CD14-positive monocyte (primary cell): ENCODE measurements at regions not wholly inside any gene's neighbourhood (a gene's known extent, or its start where the extent isn't known, plus 50 kb on each side); places are given as distances from the start of the nearest gene placed in this dataset.
"Not testable (repeated sequence)": the region's sequence is repeated elsewhere in the genome, so short reads cannot be mapped to it uniquely, and the experiment has no call there.

Source experiments
- DNase-seq, 3 donors: peaks; one replicate each; pipeline ENCODE4 v3.0.0-alpha.2; 2011 to 2022
- H2AFZ ChIP-seq: 2 replicates; pipeline ENCODE4 v1.6.0; 2012; ENCODE audit warnings: mild to moderate bottlenecking, low read depth, low read length, inconsistent platforms; ENCODE audit not compliant: insufficient read depth, poor library complexity, severe bottlenecking
- H3K27ac ChIP-seq, 2 donors: 1 replicate in 1 of 2; 2 replicates in 1 of 2; pipeline ENCODE4 v1.5.1; 2012 to 2013; ENCODE audit warnings: low read length in 2 of 2, control low read depth in 1 of 2, inconsistent platforms in 1 of 2, low read depth in 1 of 2, mild to moderate bottlenecking in 1 of 2
- H3K27me3 ChIP-seq, 2 donors: one replicate each; pipeline versions ENCODE4 v1.6.0 to v1.6.1; 2011 to 2013; ENCODE audit warnings: low read length in 2 of 2; ENCODE audit not compliant: control insufficient read depth in 2 of 2, insufficient read depth in 2 of 2
- H3K36me3 ChIP-seq, 2 donors: replicated peaks in 1 of 2; 1 replicate in 1 of 2; 2 replicates in 1 of 2; pipeline versions ENCODE4 v1.5.1 to v1.6.1; 2012 to 2013; ENCODE audit warnings: low read length in 2 of 2, control low read depth in 1 of 2, inconsistent platforms in 1 of 2, mild to moderate bottlenecking in 1 of 2; ENCODE audit not compliant: insufficient read depth in 2 of 2, control insufficient read depth in 1 of 2
- H3K4me1 ChIP-seq, 2 donors: 1 replicate in 1 of 2; 2 replicates in 1 of 2; pipeline versions ENCODE4 v1.5.1 to v1.6.1; 2012 to 2013; ENCODE audit warnings: low read length in 2 of 2, control low read depth in 1 of 2, inconsistent platforms in 1 of 2, mild to moderate bottlenecking in 1 of 2, moderate library complexity in 1 of 2; ENCODE audit not compliant: insufficient read depth in 2 of 2, control insufficient read depth in 1 of 2
- H3K4me2 ChIP-seq: replicated peaks from 2 replicates; pipeline ENCODE3; 2012; ENCODE audit warnings: low read length, moderate library complexity, mild to moderate bottlenecking; ENCODE audit not compliant: poor library complexity, severe bottlenecking; ENCODE audit errors: extremely low read depth
- H3K4me3 ChIP-seq, 3 experiments: fragments of 200-600 bp in 1 of 3; sonication (generic) in 1 of 3; replicated peaks in 1 of 3; 1 replicate in 2 of 3; 2 replicates in 1 of 3; pipeline ENCODE4 v1.5.1; 2011 to 2013; ENCODE audit warnings: low read length in 3 of 3, mild to moderate bottlenecking in 3 of 3, control low read depth in 2 of 3, low read depth in 2 of 3, inconsistent platforms in 1 of 3, moderate library complexity in 1 of 3
- H3K79me2 ChIP-seq: 2 replicates; pipeline ENCODE4 v1.6.0; 2012; ENCODE audit warnings: mild to moderate bottlenecking, control low read depth, inconsistent platforms, low read length, moderate library complexity; ENCODE audit not compliant: insufficient read depth
- H3K9ac ChIP-seq: 2 replicates; pipeline ENCODE4 v1.6.0; 2017; ENCODE audit warnings: low read length, mild to moderate bottlenecking; ENCODE audit not compliant: insufficient read depth, poor library complexity, severe bottlenecking
- H3K9me3 ChIP-seq, 2 donors: replicated peaks in 1 of 2; 1 replicate in 1 of 2; 2 replicates in 1 of 2; pipeline versions ENCODE4 v1.5.1 to v1.6.1; 2012 to 2013; ENCODE audit warnings: low read length in 2 of 2, control low read depth in 1 of 2; ENCODE audit not compliant: control insufficient read depth in 1 of 2, insufficient read depth in 1 of 2
- H4K20me1 ChIP-seq: 2 replicates; pipeline ENCODE4 v1.6.0; 2012; ENCODE audit warnings: mild to moderate bottlenecking, low read length, control low read depth, moderate library complexity; ENCODE audit not compliant: insufficient read depth
- H3K27ac Mint-ChIP-seq, 7 donors: one replicate each; pipeline ENCODE4 v1.8.0; 2020; ENCODE audit warnings: mild to moderate bottlenecking in 7 of 7, mixed read lengths in 7 of 7, moderate library complexity in 6 of 7, inconsistent platforms in 2 of 7
- H3K27me3 Mint-ChIP-seq, 3 donors: one replicate each; pipeline ENCODE4 v1.8.0; 2021 to 2022; ENCODE audit warnings: low read depth in 3 of 3, mild to moderate bottlenecking in 3 of 3, mixed read lengths in 3 of 3, moderate library complexity in 3 of 3, inconsistent platforms in 1 of 3
- H3K36me3 Mint-ChIP-seq, 2 donors: one replicate each; pipeline ENCODE4 v1.8.0; 2020; ENCODE audit warnings: mixed read lengths in 2 of 2, inconsistent platforms in 1 of 2, mild to moderate bottlenecking in 1 of 2
- H3K4me1 Mint-ChIP-seq: one replicate; pipeline ENCODE4 v1.8.0; 2020; ENCODE audit warnings: mild to moderate bottlenecking, mixed read lengths
- H3K4me3 Mint-ChIP-seq, 2 donors: one replicate each; pipeline ENCODE4 v1.8.0; 2020; ENCODE audit warnings: mild to moderate bottlenecking in 2 of 2, mixed read lengths in 2 of 2, moderate library complexity in 1 of 2
- H3K9me3 Mint-ChIP-seq, 7 donors: one replicate each; pipeline ENCODE4 v1.8.0; 2020 to 2022; ENCODE audit warnings: mixed read lengths in 7 of 7, mild to moderate bottlenecking in 6 of 7, moderate library complexity in 6 of 7, inconsistent platforms in 2 of 7
- WGBS: methylation state at CpG from one replicate; pipeline ENCODE4 v1.1.5; 2013; ENCODE audit warnings: missing lambda C conversion rate; ENCODE audit not compliant: insufficient coverage; 5-methylcytosine and 5-hydroxymethylcytosine counted together
- intact Hi-C, 2 donors: fragments of 100-400 bp; cut with micrococcal nuclease; formaldehyde crosslinking; loops; one replicate each; pipeline versions ENCODE4 v1.15.0 to v1.15.1; 2023
- TF ChIP-seq, protein P1 (sequence below): fragments of 200-600 bp; IDR thresholded peaks from one replicate; pipeline ENCODE4 v1.8.0; 2022; ENCODE audit warnings: antibody characterized with exemption, mild to moderate bottlenecking

- H3K27me3 Mint-ChIP-seq, result no peaks in the 10 kb centered on the region
- peaks cover 2% of the 10 kb centered on the region for H3K4me1 Mint-ChIP-seq
- H3K36me3 ChIP-seq, result no peaks in the 10 kb centered on the region
- WGBS, result 100% methylated on average over 1 of the region's 6 CpGs
- no peaks in the 10 kb centered on the region for H3K79me2 ChIP-seq
- DNase-seq, result no peak
- no peak overlapping the region for H3K27ac Mint-ChIP-seq
- peaks cover 6 to 14% of the 10 kb centered on the region in 2 donors for H3K36me3 Mint-ChIP-seq
- H2AFZ ChIP-seq, result no peak overlapping the region
- intact Hi-C loops, result no loop called here
- no peak overlapping the region for H3K4me3 Mint-ChIP-seq
- H3K27ac ChIP-seq, result no peak overlapping the region
- no peak overlapping the region for H3K4me2 ChIP-seq
- H3K9ac ChIP-seq, result no peak overlapping the region
- TF ChIP-seq, protein P1, sequence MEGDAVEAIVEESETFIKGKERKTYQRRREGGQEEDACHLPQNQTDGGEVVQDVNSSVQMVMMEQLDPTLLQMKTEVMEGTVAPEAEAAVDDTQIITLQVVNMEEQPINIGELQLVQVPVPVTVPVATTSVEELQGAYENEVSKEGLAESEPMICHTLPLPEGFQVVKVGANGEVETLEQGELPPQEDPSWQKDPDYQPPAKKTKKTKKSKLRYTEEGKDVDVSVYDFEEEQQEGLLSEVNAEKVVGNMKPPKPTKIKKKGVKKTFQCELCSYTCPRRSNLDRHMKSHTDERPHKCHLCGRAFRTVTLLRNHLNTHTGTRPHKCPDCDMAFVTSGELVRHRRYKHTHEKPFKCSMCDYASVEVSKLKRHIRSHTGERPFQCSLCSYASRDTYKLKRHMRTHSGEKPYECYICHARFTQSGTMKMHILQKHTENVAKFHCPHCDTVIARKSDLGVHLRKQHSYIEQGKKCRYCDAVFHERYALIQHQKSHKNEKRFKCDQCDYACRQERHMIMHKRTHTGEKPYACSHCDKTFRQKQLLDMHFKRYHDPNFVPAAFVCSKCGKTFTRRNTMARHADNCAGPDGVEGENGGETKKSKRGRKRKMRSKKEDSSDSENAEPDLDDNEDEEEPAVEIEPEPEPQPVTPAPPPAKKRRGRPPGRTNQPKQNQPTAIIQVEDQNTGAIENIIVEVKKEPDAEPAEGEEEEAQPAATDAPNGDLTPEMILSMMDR, result no peak
- H4K20me1 ChIP-seq, result no peaks in the 10 kb centered on the region
- no peak overlapping the region for H3K4me3 ChIP-seq
- H3K4me1 ChIP-seq, result peaks cover 0 to under 1% of the 10 kb centered on the region in 2 donors
- H3K9me3 Mint-ChIP-seq, result no peaks in the 10 kb centered on the region
- H3K27me3 ChIP-seq, result no peaks in the 10 kb centered on the region
- no peaks in the 10 kb centered on the region for H3K9me3 ChIP-seq
Measured at GRCh38 chr13:21304256-21304655, 127.8 kb downstream of the MRPL57 start.

DNA sequence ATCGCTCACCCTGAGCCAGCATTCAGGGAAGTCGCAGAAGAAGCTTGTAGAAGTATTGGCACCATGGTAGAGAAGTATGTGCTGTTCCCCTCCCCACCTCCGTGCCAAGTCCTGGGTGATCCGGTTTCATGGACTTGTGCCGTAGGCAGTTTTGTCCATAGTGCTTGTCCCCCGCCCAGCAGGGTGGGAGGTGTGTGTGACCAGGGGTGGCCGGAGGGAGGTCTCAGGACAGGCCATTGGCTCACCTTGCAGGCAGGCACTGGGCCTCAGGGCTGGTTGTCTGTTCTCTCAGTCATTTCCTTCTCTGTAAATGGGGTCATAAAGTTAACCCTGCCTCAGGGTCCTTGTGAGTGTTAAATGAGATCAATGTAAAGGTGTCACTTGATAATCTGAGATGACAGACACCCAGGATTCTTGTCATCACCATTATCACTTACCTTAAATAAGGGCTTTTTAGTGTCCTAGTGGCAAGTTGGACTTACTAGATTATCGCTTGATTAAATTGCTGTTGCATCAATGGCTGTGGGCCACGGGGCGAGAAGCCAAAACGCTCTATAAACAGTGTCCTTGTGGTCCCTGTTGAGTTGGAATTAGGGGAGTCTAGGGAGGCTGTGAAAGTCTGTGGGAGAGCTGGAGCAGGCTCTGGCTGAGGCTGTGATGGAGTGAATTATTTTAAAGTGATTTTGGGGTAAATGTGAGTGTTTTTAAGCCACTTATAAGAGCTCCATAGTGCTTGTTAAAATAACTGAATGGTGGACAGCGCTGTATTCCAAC lies 130.0 kb downstream of the MRPL57 start:
- H3K27ac ChIP-seq, H4K20me1 ChIP-seq, H3K27me3 Mint-ChIP-seq, H3K79me2 ChIP-seq, H3K9ac ChIP-seq, H2AFZ ChIP-seq, H3K4me3 ChIP-seq, H3K9me3 ChIP-seq, H3K36me3 ChIP-seq, H3K4me1 ChIP-seq, DNase-seq, intact Hi-C loops, H3K4me2 ChIP-seq, H3K9me3 Mint-ChIP-seq, H3K4me1 Mint-ChIP-seq, H3K4me3 Mint-ChIP-seq, H3K27me3 ChIP-seq: not testable (repeated sequence)
- H3K36me3 Mint-ChIP-seq, result peaks cover 6 to 16% of the 10 kb centered on the region in 2 donors
- WGBS, result 76% methylated on average over 3 of the region's 12 CpGs
- H3K27ac Mint-ChIP-seq, result peak overlapping the region in 2 of 7 donors; percentile 31 to 54

- H3K4me3 Mint-ChIP-seq, H3K9me3 ChIP-seq, H3K36me3 ChIP-seq, H3K27me3 Mint-ChIP-seq, DNase-seq, H3K9ac ChIP-seq, H3K4me1 ChIP-seq, H3K79me2 ChIP-seq, H3K9me3 Mint-ChIP-seq, H3K4me1 Mint-ChIP-seq, H3K4me3 ChIP-seq, intact Hi-C loops, H4K20me1 ChIP-seq, H3K27ac Mint-ChIP-seq, H3K27me3 ChIP-seq, H2AFZ ChIP-seq, H3K4me2 ChIP-seq, H3K27ac ChIP-seq: not testable (repeated sequence)
- no CpG with 5 or more reads among the region's 12 CpGs for WGBS
- H3K36me3 Mint-ChIP-seq, result peaks cover 6 to 18% of the 10 kb centered on the region in 2 donors
Measured at GRCh38 chr13:21307158-21307557, 130.7 kb downstream of the MRPL57 start.
